ENCODE measurements at regions not wholly inside any gene's neighbourhood (a gene's known extent, or its start where the extent isn't known, plus 50 kb on each side); places are given as distances from the start of the nearest gene placed in this dataset.

GRCh38 chr4:158331863-158332262 is 121.6 kb downstream of the TMEM144 start:
- no peak overlapping the region for H2AFZ ChIP-seq (ENCODE audit: low read depth, low read length)
- no peaks in the 10 kb centered on the region for H3K9me3 ChIP-seq (ENCODE audit: insufficient read depth, low read length, severe bottlenecking)
- no peak overlapping the region for H3K4me2 ChIP-seq (ENCODE audit: insufficient read depth, low read length)
- H3K79me2 ChIP-seq (ENCODE audit: insufficient read depth, low read length) = no peaks in the 10 kb centered on the region
- TF ChIP-seq EZH2 (IDR thresholded peaks at IDR 0.05; ENCODE audit: borderline replicate concordance, low read depth, low read length, severe bottlenecking) = no peak
- TF ChIP-seq CTCF (IDR thresholded peaks at IDR 0.05; ENCODE audit: borderline replicate concordance, extremely low read depth, low read length, poor library complexity, severe bottlenecking) = no peak
- H3K4me3 ChIP-seq (ENCODE audit: low read depth in 1 of 2, low read length in 2 of 2) = no peak overlapping the region
- no peak overlapping the region for H3K9ac ChIP-seq (ENCODE audit: low read depth, low read length)
- no peak for DNase-seq
- ATAC-seq (ENCODE audit: insufficient read depth, low read depth) = no peak
- H3K36me3 ChIP-seq (ENCODE audit: insufficient read depth, low read length) = no peaks in the 10 kb centered on the region
- H3K4me1 ChIP-seq (ENCODE audit: insufficient read depth, low read length) = no peaks in the 10 kb centered on the region
- H3K27ac ChIP-seq (ENCODE audit: low read length) = no peak overlapping the region
- no peaks in the 10 kb centered on the region for H3K27me3 ChIP-seq (ENCODE audit: insufficient read depth, low read length, poor library complexity)
- no peaks in the 10 kb centered on the region for H4K20me1 ChIP-seq (ENCODE audit: insufficient read depth, low read length)

- Histone ChIP-seq H3K27ac (ENCODE audit: low read length) (no peak overlapping the region), H3K9ac (ENCODE audit: low read depth, low read length) (no peak overlapping the region), H3K79me2 (ENCODE audit: insufficient read depth, low read length) (no peaks in the 10 kb centered on the region), H3K4me1 (ENCODE audit: insufficient read depth, low read length) (no peaks in the 10 kb centered on the region), H4K20me1 (ENCODE audit: insufficient read depth, low read length) (no peaks in the 10 kb centered on the region), H3K27me3 (ENCODE audit: insufficient read depth, low read length, poor library complexity) (no peaks in the 10 kb centered on the region), H3K4me2 (ENCODE audit: insufficient read depth, low read length) (no peak overlapping the region), H3K9me3 (ENCODE audit: insufficient read depth, low read length, severe bottlenecking) (no peaks in the 10 kb centered on the region), H3K36me3 (ENCODE audit: insufficient read depth, low read length) (no peaks in the 10 kb centered on the region), H3K4me3 (ENCODE audit: low read depth in 1 of 2, low read length in 2 of 2) (no peak overlapping the region), H2AFZ (ENCODE audit: low read depth, low read length) (no peak overlapping the region)
- DNase-seq (no peak), ATAC-seq (ENCODE audit: insufficient read depth, low read depth) (no peak)
- TF ChIP-seq EZH2 (IDR thresholded peaks at IDR 0.05; ENCODE audit: borderline replicate concordance, low read depth, low read length, severe bottlenecking) (no peak), CTCF (IDR thresholded peaks at IDR 0.05; ENCODE audit: borderline replicate concordance, extremely low read depth, low read length, poor library complexity, severe bottlenecking) (no peak)
Observed at GRCh38 chr4:158333820-158334219, 123.5 kb downstream of the TMEM144 start.

GRCh38 chr4:158341896-158342295 is 131.6 kb downstream of the TMEM144 start:
- TF ChIP-seq EZH2 (IDR thresholded peaks at IDR 0.05; ENCODE audit: borderline replicate concordance, low read depth, low read length, severe bottlenecking) (no peak), CTCF (IDR thresholded peaks at IDR 0.05; ENCODE audit: borderline replicate concordance, extremely low read depth, low read length, poor library complexity, severe bottlenecking) (no peak)
- Histone ChIP-seq H3K36me3 (ENCODE audit: insufficient read depth, low read length) (no peaks in the 10 kb centered on the region), H3K27me3 (ENCODE audit: insufficient read depth, low read length, poor library complexity) (no peaks in the 10 kb centered on the region), H3K4me2 (ENCODE audit: insufficient read depth, low read length) (no peak overlapping the region), H3K27ac (ENCODE audit: low read length) (no peak overlapping the region), H3K9ac (ENCODE audit: low read depth, low read length) (no peak overlapping the region), H3K4me1 (ENCODE audit: insufficient read depth, low read length) (no peaks in the 10 kb centered on the region), H4K20me1 (ENCODE audit: insufficient read depth, low read length) (no peaks in the 10 kb centered on the region), H3K79me2 (ENCODE audit: insufficient read depth, low read length) (no peaks in the 10 kb centered on the region), H3K4me3 (ENCODE audit: low read depth in 1 of 2, low read length in 2 of 2) (no peak overlapping the region), H3K9me3 (ENCODE audit: insufficient read depth, low read length, severe bottlenecking) (no peaks in the 10 kb centered on the region), H2AFZ (ENCODE audit: low read depth, low read length) (no peak overlapping the region)
- no peak for DNase-seq
- ATAC-seq (ENCODE audit: insufficient read depth, low read depth) = no peak

GRCh38 chr4:158346576-158346975 is 136.3 kb downstream of the TMEM144 start:
- DNase-seq (no peak), ATAC-seq (ENCODE audit: insufficient read depth, low read depth) (no peak)
- no peaks in the 10 kb centered on the region for H3K36me3 ChIP-seq (ENCODE audit: insufficient read depth, low read length)
- no peaks in the 10 kb centered on the region for H3K79me2 ChIP-seq (ENCODE audit: insufficient read depth, low read length)
- no peak overlapping the region for H2AFZ ChIP-seq (ENCODE audit: low read depth, low read length)
- no peak overlapping the region for H3K4me3 ChIP-seq (ENCODE audit: low read depth in 1 of 2, low read length in 2 of 2)
- no peak for TF ChIP-seq EZH2 (IDR thresholded peaks at IDR 0.05; ENCODE audit: borderline replicate concordance, low read depth, low read length, severe bottlenecking)
- TF ChIP-seq CTCF (IDR thresholded peaks at IDR 0.05; ENCODE audit: borderline replicate concordance, extremely low read depth, low read length, poor library complexity, severe bottlenecking) = no peak
- H3K27me3 ChIP-seq (ENCODE audit: insufficient read depth, low read length, poor library complexity) = no peaks in the 10 kb centered on the region
- no peaks in the 10 kb centered on the region for H3K4me1 ChIP-seq (ENCODE audit: insufficient read depth, low read length)
- no peak overlapping the region for H3K27ac ChIP-seq (ENCODE audit: low read length)
- H4K20me1 ChIP-seq (ENCODE audit: insufficient read depth, low read length) = no peaks in the 10 kb centered on the region
- no peaks in the 10 kb centered on the region for H3K9me3 ChIP-seq (ENCODE audit: insufficient read depth, low read length, severe bottlenecking)
- no peak overlapping the region for H3K9ac ChIP-seq (ENCODE audit: low read depth, low read length)
- no peak overlapping the region for H3K4me2 ChIP-seq (ENCODE audit: insufficient read depth, low read length)

All from DND-41 (cell line).